GM21576 (cell line): ENCODE measurements at regions not wholly inside any gene's neighbourhood (a gene's known extent, or its start where the extent isn't known, plus 50 kb on each side); places are given as distances from the start of the nearest gene placed in this dataset.
"Not testable (repeated sequence)": the region's sequence is repeated elsewhere in the genome, so short reads cannot be mapped to it uniquely, and the experiment has no call there.

Experiments used
- ATAC-seq: cut with Tn5 transposase; IDR thresholded peaks from one replicate; pipeline ENCODE4 v1.9.1; 2021; ENCODE audit warnings: mild to moderate bottlenecking, moderate library complexity; ENCODE audit not compliant: unreplicated experiment

GRCh38 chr2:144131042-144131441, 388.9 kb downstream of the ZEB2 start:
- no peak for ATAC-seq

- ATAC-seq: no peak
These were observed 389.4 kb downstream of the ZEB2 start for GRCh38 chr2:144130551-144130950.

GRCh38 chr2:144128130-144128746, 391.7 kb downstream of the ZEB2 start:
- ATAC-seq: no peak

DNA sequence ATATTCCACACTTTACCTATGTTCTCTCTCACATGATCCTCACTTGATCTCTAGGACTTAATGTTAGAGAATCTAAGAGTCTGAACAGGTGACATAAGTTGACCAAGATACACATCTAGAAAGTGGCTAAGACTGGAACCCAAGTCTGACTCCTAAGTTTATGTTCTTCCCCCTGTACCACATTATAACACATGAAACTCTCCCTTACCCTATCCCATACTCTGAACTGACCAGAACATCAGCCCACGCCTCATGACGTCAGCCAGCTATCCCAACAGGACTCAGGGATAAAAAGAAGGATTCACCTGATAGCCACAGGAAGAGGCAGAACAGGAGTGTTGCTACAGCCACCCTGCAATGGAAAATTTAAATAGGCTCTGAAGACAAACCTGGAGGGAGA, 392.2 kb downstream of the ZEB2 start:
- ATAC-seq: no peak

GRCh38 chr2:144126302-144126701, 393.6 kb downstream of the ZEB2 start:
- no peak for ATAC-seq

DNA sequence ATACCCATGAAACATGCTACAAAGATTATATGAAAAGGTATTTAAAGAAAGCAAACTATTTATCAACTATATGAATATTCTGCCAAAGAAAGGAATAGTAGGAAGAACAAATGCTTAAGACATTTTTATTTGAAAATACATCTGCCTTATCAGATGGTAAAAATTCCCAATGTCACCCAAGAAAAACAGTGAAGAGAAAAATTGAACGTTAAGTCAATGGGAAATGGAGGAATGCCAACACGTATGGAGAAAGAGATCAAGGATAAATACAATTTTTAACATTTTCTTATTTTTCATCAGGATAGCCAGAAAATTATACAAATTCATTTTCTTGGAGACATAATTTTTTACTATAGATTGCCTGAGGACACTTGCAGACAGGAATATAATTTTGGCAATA, 394.2 kb downstream of the ZEB2 start:
- ATAC-seq: no peak

DNA sequence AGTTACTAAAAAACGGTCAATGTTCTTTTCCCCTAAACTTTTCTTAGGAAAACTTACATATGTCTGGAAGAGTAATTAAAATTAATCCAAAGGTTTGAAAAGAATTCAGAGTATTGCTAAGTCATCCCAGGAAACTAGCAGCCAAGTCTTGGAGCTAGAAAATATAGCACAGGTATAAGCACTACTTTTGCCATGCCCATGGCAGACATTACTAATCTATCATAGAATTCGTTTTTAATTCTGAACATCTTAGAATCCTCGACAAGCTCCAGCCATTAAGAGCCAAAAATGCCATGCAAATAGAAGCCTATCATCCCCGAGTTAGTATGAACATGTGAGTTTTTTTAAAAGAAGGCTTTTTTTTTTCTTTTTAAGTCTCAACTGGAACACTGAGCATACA, 395.0 kb downstream of the ZEB2 start:
- ATAC-seq: no peak

DNA sequence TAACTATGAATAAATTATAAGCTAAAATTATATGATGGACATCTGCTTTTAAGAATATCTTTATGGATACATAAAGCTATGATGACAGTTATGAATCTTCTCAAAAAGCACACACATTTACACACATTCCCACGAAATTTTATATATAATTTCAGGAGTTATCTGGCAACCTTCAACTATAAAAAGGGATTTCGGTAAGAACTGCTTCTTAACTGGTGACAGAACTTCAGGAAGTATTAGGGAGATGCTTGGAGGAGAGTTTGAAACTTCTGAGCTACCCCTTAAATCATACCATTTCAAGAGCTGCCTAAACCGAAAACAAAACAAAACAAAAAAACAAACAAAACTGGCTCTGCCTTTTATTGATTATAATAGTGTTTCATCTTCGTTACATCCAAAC, 399.4 kb downstream of the ZEB2 start:
- ATAC-seq: no peak

GRCh38 chr2:144117086-144117485, 402.8 kb downstream of the ZEB2 start:
- ATAC-seq: no peak

DNA sequence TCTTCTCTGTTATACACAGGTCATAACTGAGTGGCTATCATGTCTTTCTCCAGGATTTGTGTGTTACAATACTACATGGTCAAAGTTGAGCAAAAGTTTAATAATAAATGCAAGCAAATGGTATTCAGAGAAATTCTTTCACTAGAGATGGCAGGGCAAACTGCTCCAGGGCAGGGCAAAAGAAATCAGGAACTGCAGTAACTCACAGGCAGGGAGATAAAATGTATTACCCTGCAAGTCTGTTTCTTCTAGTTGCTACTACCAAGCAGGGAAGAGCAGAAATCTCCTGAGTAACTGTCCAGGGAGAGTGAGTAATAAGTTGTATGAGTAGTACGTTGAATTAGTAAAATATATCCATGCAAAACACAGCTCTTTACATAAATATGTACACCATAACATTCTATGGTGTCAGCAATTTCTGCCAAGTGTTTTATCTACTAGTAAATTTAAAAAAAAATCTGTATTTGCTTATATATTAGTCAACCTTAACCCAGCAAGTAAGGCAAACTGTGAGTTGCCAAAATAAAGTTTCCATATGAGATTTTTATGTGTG, 404.1 kb downstream of the ZEB2 start:
- ATAC-seq: no peak

- no peak for ATAC-seq
These were observed 405.2 kb downstream of the ZEB2 start for GRCh38 chr2:144114760-144115159.

- no peak for ATAC-seq
These were observed 408.5 kb downstream of the ZEB2 start for GRCh38 chr2:144111437-144111836.

DNA sequence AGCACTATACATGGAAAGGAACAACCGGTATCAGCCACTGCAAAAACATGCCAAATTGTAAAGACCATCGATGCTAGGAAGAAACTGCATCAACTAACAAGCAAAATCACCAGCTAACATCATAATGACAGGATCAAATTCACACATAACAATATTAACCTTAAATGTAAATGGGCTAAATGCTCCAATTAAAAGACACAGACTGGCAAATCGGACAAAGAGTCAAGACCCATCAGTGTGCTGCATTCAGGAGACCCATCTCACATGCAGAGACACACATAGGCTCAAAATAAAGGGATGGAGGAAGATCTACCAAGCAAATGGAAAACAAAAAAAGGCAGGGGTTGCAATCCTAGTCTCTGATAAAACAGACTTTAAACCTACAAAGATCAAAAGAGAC, 413.8 kb downstream of the ZEB2 start:
- not testable (repeated sequence) for ATAC-seq

DNA sequence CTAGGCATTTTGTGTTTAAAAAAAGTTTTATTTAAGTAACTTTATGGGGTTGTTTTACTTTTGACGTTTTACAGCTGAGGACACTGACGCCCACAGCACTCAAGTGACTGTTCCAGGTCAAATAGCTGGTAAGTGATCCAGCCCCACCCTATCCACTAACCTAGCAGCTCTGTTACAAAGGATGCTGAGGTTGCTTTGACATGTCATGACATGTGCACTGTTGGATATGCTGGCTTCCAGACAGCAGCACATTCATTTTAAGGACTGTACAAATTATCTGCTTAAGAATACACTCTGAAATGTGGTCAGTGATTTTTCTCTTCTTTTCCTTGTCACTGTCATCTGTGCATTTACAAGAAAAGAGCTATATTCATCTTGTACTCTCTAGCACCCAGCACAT, 417.5 kb downstream of the ZEB2 start:
- no peak for ATAC-seq

DNA sequence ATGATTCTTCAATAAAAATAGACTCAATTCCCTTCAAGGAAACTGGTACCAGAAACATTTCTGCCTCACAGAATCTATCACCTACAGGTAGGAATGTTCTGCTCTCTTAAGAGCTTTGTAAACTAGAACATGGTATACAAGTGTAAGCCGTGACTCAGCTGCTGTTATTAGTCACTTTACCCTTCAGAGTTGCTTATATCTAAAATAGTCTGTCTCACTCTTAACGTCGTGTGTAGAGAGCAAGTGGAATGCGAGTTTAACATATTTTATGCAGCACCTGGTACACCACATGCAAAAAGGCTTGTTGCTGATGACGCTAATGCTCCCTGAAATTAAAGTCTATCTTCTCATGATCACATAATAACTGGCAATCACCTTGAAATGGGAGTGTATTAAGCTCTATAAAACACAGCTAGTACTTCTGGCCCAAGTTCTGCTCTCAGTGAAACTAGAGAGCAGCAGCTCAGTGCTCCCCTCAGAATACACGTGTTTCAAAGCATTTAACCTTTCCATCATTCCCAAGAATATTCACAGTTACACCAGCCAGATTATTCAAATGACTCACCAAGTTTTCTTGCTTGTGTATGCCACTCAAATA, 420.0 kb downstream of the ZEB2 start:
- no peak for ATAC-seq

DNA sequence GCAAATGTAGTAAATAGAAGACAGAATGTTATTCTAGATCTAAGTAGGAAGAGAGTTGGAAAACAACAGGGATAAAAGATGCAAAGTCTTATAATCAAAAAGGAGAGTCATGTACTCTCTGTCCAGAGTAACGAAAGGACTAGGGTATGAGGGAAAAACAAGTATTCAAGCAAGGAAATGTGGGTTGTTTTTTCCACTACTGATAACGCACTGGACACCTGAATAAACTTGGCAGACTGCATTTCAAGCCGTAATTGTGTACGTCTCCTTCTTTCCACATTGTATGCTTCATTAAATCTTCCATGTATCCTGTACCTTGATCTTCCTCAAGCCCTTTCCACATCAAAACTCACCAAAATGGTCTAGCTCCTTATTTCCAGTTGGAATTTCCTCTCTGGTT, 420.6 kb downstream of the ZEB2 start:
- ATAC-seq: no peak

GRCh38 chr2:144097440-144098225, 422.3 kb downstream of the ZEB2 start:
- ATAC-seq: no peak

DNA sequence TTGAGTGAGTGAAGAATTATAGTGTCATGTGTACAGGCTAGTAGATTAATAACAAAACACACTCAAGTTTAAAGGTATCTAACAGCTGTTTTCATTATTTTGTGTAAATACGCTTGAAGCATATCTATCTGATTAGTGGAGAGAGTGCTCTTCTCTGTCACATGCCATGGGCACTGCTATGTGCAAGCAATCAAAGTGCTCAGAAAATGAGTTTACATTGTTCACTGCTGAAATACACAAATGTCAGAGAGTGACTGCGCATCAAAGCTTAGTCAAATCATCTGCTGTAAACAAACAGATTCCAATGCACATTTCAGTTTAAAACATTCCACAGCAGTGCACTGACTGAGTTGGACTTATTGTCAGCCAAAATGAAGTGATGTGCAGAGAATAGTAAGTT, 423.4 kb downstream of the ZEB2 start:
- no peak for ATAC-seq

- ATAC-seq: no peak
These were observed 425.3 kb downstream of the ZEB2 start for GRCh38 chr2:144094408-144095151.

GRCh38 chr2:144091622-144092021, 428.3 kb downstream of the ZEB2 start:
- ATAC-seq: no peak

- no peak for ATAC-seq
These were observed 431.1 kb downstream of the ZEB2 start for GRCh38 chr2:144088863-144089262.
